NCI-H2196 treated with DMSO at 0.1 percent for 48 hours (cell line): ENCODE measurements at regions not wholly inside any gene's neighbourhood (a gene's known extent, or its start where the extent isn't known, plus 50 kb on each side); places are given as distances from the start of the nearest gene placed in this dataset.

Source experiments
- DNase-seq: peaks from one replicate; lab custom pipeline; 2025; ENCODE audit not compliant: unreplicated experiment; lab: John Stamatoyannopoulos, UW

GRCh38 chr20:23254505-23254904 is 96.1 kb upstream of the NXT1 start:
- no peak for DNase-seq

- DNase-seq: no peak
These were observed 96.6 kb upstream of the NXT1 start for GRCh38 chr20:23254034-23254433.

GRCh38 chr20:23253524-23253923 is 97.1 kb upstream of the NXT1 start:
- no peak for DNase-seq

- DNase-seq: no peak
These were observed 98.8 kb upstream of the NXT1 start for GRCh38 chr20:23251779-23252178.

GRCh38 chr20:23249541-23249940 is 101.0 kb upstream of the NXT1 start:
- no peak for DNase-seq

- DNase-seq: no peak
These were observed 102.1 kb upstream of the NXT1 start for GRCh38 chr20:23248461-23248882.

GRCh38 chr20:23246717-23247664 is 103.6 kb upstream of the NXT1 start:
- no peak for DNase-seq

- no peak for DNase-seq
These were observed 104.9 kb upstream of the NXT1 start for GRCh38 chr20:23245553-23246181.

- DNase-seq: no peak
These were observed 105.6 kb upstream of the NXT1 start for GRCh38 chr20:23244916-23245552.

- no peak for DNase-seq
These were observed 106.3 kb upstream of the NXT1 start for GRCh38 chr20:23244156-23244915.

- DNase-seq: no peak
These were observed 106.8 kb upstream of the NXT1 start for GRCh38 chr20:23243791-23244155.

GRCh38 chr20:23242556-23243180 is 107.9 kb upstream of the NXT1 start:
- DNase-seq: no peak

GRCh38 chr20:23242104-23242503 is 108.5 kb upstream of the NXT1 start:
- DNase-seq: no peak

- DNase-seq: no peak
These were observed 109.2 kb upstream of the NXT1 start for GRCh38 chr20:23241416-23241815.

GRCh38 chr20:23240519-23240918 is 110.1 kb upstream of the NXT1 start:
- no peak for DNase-seq

GRCh38 chr20:23237201-23237600 is 113.4 kb upstream of the NXT1 start:
- no peak for DNase-seq

- peak; percentile 24 for DNase-seq
These were observed 115.2 kb upstream of the NXT1 start for GRCh38 chr20:23235173-23236027.

GRCh38 chr20:23234311-23235078 is 116.1 kb upstream of the NXT1 start:
- DNase-seq: no peak

- no peak for DNase-seq
These were observed 117.2 kb upstream of the NXT1 start for GRCh38 chr20:23233341-23233740.
